HG03521 (cell line): ENCODE measurements at regions not wholly inside any gene's neighbourhood (a gene's known extent, or its start where the extent isn't known, plus 50 kb on each side); places are given as distances from the start of the nearest gene placed in this dataset.
"Not testable (repeated sequence)": the region's sequence is repeated elsewhere in the genome, so short reads cannot be mapped to it uniquely, and the experiment has no call there.

Source experiments
- ATAC-seq: cut with Tn5 transposase; IDR thresholded peaks from one replicate; pipeline ENCODE4 v1.9.1; 2021; ENCODE audit warnings: mild to moderate bottlenecking, moderate library complexity; ENCODE audit not compliant: unreplicated experiment

DNA sequence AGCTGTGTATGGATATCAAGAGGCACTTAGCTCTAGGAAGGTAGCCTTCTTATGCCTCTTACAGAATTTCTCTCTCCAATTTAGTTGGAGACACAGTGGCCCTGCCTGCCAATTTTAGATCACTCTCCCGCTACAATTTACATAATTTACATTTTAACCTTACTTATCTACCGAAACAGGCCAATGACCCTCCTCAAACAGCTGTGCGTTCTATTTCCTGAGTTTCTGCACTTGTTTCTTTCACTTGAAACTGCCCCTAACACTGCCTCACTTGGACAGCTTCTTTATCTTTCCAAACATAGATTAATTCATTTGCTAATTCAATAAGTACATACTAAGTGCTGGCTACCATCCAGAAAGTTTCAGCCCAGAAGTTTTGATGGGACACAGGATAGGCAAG is 52.9 kb upstream of the HDDC2 start:
- no peak for ATAC-seq

DNA sequence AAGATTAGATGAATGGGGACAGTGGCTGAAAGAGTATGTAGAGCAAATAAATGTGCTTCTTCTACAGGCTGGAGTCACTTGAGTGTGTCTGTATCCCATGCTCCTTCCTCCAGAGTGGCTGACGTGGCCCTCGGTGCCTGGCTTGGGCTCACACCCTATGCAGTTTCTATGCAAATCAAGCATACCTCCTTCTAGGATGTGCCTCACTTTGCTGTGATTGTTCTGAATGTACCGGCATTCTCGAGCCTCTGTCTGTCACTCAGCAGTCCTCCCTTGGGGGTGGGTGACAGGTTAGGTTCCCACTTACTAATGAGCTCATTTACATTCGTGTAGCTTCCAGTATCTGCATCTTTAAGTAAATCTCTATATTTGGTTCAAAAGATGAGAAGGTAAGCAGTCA is 55.1 kb upstream of the HDDC2 start:
- no peak for ATAC-seq

DNA sequence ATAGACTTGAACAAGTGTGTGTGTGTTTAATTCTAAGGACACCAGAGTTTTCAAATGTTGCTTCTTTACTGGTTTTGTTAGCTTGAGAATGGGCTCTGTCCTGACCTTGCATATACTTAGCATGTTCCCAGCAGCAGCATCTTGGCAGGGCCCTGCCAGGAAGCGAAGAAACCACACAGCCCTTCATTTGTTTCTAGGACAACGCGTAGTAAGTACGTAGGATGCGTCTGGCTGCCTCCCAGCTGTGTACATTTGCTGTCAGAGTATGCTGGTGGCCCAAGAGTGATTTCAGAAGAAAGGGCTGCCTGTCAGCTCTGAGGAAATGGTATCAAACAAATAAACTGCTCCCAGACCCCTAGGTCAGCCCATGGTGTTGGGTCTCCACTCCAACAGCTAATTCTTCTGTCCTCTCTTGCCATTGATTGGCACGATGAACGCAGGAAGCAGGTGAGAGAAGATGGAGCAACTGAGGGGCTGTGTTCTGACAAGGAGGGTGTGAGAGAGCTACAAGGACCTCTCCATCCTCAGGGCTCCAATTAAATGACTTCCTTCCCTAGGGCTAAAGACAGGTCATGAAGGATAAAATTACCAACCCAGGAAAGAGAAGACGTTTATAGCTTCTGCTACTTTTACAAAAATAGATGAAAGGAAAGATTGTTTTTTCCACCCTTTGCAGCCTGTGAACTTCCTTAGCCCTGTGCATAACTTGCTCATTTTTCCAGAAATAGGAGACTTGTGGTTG is 55.9 kb upstream of the HDDC2 start:
- ATAC-seq = no peak

DNA sequence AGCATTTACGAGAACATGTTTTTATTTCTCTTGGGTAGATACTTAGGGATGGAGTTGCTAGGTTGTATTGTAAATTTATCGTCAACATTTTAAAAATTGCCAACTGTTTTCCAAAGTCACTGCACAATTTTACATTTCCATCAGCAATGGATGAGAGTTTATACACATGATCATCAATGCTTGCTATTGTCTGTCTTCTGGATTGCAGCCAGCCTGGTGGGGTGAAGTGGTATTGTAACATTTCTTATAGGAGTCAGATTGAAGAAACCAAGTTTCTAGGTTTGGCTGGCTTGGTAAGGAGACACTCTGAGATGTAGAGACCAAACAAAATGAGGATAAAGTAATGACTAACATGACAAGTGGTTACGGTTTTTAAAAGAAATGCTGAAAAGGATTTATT is 57.1 kb upstream of the HDDC2 start:
- ATAC-seq = no peak

DNA sequence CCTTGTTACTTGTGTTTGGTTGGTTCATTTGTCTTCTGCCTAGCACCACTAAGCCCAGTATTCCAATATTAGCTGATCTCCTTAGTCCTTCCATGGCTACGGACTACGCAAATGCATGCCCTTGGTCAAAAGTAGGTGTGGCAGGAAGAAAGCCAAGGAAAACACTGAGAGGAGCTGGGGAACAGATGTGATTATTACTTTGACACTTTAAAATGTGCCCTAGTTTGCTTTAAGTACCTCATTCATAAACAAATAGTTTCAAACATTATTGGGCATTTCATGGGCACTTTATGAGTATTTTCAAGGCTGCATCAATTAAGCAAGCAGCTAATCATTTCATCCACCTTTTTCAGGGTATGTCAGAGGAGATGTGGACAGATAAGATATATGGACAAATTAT is 60.1 kb upstream of the HDDC2 start:
- ATAC-seq = no peak

DNA sequence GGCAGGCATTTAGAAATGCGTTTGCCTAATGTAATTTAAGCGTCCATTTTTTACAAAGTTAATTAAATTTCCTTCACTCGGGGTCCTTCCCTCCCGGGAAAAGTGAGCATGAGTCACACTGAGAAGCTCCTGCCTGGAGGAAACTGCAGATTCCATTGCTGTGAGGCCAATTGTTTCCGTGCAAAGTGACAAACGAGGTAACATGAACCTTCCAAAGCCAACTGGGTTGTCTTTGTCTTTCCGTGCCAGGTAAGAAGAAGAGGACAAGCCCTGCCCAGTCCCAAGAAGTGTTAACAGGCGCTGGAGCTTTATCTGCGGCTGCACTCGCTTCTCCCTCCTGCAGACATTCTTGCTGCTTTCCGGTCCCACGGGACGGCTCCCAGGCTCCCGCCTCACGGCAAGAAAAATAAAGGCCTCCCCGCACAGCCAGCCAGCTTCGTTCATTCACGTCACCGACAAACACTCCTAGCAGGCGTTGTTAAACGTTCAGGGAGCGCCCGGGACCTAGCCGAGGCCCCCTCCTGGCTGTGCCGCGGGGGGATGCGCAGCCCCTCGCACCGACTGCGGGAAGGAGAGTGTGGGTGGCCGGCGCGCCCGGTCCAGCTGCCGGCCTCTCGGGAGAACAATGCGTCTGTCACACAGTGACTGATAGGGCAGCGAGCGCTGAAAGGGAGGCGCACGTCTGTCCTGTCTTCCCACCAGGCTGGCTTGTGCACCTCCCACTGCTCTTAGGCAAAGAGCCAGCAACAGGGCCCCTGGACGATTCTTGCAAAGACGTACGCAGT is 61.5 kb upstream of the HDDC2 start:
- ATAC-seq = no peak

DNA sequence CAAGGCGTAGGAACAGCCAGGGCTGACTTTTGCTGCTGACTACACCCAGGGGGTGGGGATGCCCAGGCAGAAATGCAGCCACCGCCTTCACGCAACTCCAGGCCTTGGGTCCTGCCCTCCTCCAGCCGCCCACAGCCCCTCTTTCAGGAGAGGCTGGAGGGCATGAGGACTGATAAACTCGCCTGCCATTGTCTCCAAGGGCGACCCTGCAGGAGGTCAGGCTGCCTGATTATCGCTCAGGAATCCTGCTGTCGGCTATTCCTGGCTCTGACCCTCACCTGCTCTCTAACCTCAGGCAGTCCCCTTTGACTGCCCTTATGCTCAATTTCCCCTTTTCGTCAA is 62.0 kb upstream of the HDDC2 start:
- no peak for ATAC-seq

DNA sequence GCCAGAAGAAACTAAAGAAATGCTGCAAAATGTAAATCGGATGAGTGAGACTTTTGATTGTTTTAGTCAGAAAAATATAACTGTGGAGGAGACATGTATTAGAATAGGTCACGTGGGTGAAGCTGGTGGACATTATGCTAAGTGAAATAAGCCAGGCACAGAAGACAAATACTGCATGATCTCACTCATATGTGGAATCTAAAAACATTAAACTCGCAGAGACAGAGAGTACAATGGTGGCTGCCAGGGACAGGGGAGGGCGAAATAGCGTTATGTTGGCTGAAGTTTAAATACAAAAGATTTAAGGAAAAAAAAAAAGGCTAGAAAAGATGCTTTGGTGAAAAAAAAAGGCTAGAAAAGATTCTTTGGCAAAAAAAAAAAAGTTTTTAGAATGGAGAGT is 63.5 kb upstream of the HDDC2 start:
- ATAC-seq = no peak

DNA sequence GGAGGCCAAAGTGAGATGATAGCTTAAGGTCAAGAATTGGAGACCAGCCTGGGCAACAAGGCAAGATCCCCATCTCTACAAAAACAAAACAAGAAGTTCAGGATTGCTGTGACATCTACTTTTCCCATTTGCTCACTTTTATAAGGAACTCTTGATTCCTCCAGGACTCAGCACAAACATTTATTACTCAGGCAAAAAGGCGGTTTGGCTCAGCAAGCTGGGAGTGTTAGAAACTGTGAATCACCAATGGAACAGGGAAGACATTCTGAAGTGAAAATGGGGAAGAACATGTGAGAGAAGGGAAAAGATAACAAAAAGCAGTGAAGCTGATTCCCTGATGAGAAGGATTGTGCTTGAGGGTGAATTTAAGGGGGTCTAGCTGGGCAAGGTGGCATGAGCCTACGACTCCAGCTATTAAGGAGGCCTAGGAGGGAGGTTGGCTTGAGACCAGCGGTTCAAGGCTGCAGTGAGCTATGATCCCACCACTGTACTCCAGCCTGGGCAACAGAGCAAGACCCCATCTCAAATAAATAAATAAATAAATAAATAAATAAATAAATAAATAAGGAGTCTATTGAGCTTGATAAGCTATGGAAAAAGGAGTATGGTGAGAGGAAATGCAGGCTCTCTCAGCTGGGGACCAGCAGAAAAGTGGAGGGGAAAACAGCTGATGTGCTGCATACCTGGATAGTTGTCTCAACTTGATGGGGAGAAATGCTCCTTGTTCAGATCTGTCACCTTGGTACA is 65.4 kb upstream of the HDDC2 start:
- no peak for ATAC-seq

DNA sequence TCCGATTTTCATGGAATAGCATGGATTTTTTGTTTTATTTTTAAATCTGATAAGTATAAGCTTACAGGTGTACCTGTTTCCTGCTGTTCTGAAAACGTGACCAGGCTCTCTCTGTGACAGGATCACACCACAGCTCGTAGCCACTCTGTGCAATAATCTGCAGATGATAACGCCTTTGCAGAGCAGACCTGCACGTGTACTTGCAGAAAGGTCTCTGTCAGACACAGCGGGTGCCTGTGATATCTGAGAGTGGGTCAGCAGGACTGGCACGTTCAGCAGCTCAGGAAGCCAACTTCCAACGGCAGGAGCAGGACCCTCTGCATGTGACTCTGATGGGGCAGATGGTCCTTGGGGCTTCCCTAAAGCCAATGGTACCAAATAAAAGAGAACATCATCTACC is 68.6 kb upstream of the HDDC2 start:
- ATAC-seq = no peak

DNA sequence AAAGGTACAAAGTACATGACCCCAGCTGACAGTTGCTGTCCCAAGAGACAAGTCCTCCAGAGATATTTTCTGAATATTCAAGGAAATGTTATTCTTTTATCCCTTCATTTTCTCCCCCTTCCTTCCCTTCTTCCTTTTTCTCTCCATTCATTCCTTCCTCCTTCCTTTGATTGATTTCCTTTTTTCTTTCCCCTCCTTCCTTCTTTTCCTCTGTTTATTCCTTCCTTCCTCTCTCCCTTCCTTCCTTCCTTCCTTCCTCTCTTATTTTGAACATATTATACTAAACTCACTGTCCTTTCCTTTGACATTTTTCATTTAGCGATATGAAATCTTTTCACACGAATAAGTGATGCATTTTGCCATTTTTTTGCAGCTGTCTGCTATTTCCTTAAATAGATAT is 73.2 kb upstream of the HDDC2 start:
- ATAC-seq = no peak

DNA sequence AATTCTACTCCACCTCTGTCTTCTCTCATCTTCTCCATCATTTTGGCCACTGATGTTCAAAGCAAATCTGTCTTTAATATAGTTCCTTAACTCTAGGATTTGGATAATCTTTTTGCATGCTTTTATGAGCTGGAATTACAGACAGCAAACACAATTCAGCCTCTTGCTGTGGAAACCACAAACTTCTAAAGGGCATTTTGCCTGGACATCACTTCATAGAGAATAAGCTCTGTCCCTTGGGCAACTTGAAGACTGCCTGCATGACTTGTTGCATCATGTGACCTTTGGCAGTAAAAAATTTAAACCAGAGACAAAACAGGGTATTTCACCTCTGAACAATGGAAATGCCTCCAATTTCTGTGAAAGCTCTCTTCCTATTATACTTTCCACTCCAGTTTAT is 74.1 kb upstream of the HDDC2 start:
- no peak for ATAC-seq

DNA sequence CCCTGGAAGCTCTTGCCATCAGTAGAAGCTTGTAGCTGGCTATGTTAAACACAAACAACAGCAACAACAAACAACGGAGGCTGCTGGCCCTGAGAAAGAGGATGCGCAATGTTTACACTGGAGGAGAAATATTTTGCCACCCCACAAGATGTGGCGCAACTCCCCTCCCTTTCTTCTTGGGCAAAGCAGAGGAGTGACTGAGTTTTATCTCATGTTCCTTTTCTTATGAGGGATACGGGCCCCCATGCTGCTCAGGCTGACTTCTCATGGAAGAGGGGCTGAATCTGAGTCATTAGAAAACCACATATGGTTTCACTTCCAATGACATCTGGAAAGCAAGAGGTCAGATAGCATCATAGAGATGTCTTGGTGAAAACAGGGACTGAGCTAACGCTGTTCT is 75.9 kb upstream of the HDDC2 start:
- no peak for ATAC-seq

DNA sequence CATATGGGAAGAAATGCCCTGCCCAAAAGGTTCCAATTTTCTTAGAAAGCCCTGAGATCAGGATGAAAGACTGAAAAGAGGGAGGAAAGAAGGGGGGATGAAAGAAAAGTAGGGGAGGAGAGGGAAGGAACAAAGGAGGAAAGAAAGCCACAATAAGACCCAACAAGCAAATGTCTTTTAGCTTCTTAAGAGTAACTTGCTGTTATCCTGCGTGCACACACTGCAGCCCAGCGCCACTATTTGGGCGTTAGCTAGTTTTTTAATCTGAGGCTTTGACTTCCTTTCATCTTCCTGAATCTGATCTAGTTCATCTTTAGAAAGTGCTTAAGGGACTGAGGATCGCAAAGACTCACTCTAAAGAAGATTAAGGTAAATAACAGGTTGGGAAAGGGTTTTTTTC is 77.4 kb upstream of the HDDC2 start:
- ATAC-seq = no peak

DNA sequence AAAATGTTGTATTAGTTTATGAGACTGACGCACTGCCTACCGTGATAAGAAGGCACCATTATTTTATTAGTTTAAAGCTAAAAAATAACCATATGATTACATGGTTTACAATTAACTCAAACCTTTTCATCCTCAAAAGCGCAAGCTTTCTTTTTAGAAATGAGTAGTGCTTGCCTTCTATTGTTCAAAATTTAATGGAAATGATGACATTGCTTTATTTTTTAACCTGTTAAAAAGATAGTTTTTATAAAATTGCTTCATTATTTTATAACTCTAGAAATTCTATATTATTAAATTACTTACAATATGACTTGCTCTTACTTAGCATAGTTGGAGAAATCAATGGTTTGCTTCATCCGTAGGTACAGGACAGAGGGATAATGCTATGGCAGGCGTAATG is 78.7 kb upstream of the HDDC2 start:
- no peak for ATAC-seq

DNA sequence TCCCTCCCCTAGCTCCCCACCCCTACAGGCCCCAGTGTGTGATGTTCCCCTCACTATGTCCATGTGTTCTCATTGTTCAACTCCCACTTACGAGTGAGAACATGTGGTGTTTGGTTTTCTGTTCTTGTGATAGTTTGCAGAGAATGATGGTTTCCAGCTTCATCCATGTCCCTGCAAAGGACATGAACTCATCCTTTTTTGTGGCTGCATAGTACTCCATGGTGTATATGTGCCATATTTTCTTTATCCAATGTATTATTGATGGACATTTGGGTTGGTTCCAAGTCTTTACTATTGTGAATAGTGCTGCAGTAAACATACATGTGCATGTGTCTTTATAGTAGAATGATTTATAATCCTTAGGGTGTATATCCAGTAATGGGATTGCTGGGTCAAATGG is 84.6 kb upstream of the HDDC2 start:
- not testable (repeated sequence) for ATAC-seq

DNA sequence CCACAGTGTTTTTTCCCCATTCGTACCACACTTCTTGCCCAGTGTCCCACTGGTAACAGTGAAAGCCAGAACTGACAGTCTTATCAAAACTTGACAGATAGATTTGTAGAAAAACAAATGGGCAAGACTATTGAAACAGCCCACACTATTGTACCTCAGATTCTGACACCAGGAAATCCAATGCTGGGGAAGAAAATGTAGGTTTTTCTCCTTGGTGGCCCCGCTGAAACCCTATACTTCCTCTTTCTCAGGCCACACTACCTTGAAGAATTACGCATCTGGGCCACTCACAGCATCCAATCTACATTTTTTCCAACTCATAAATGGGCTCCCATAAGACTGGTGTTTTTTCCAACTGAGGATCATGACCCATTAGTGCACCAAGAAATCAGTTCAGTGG is 90.9 kb upstream of the HDDC2 start:
- no peak for ATAC-seq

DNA sequence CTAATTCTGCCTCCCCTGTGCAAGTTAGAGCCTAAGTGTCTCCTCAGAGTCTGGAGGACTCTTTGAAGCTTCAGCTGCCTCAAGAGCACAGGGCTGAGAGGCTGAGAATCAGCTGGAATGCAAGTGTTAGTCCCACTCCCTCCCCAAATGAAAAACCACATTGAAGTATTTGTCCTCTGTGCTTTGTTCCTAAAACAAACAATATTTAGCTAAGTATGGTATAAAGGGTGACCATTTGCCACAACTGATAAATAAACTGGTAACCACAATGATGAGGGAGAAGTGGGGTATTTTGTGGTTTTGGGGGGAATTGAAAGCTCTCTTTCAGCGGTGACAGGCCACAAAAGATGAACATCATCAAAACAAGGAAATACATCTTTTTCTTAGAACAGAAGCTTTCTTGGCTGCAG is 91.7 kb upstream of the HDDC2 start:
- ATAC-seq = no peak

DNA sequence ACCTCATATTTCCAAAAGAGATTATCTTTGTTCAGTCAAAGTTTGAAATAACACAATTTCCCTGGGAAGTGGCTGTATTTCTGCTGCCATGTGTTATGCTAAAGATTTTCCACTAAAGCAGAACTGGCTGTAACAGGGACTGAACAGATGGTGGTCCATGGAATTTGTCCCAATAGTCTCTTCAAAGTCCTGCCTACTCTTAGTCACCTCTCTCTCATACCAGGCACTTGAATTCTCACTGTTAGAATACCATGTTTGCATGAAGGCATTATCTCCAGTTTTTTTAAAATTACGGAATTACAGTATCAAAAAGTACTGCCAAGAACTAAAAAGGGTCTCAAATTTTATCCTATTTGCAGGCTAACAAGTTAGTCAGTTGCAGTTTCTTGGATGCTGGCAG is 105.0 kb upstream of the HDDC2 start:
- ATAC-seq = no peak

DNA sequence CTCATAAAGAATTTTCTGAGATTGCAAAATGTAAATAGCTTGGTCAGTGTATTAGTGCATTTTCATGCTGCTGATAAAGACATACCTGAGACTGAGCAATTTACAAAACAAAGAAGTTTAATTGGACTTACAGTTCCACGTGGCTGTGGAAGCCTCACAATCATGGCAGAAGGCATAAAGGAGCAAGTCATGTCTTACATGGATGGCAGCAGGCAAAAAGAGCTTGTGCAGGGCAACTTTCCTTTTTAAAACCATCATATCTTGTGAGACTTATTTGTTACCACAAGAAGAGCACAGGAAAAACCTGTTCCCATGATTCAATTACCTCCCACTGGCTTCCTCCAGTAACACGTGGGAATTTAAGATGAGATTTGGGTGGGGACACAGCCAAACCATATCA is 112.7 kb upstream of the HDDC2 start:
- no peak for ATAC-seq

DNA sequence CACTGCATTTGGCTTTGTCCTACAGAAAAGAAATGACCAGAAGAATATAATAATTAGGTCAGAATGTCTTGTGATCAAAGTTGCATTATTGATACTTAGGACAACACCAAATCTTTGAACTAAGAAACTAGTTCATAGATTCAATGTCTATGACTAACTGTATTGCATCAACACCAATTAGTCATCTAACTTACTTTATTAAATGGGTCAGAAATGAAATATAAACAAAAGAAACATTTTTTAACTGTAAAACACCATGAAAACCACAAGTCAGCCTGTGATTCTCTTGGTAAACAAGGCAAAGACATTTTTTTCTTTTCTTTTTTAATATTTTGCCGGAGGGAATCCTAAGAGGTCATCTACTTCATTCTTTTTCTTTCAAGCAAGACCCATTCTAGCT is 114.1 kb upstream of the HDDC2 start:
- no peak for ATAC-seq

DNA sequence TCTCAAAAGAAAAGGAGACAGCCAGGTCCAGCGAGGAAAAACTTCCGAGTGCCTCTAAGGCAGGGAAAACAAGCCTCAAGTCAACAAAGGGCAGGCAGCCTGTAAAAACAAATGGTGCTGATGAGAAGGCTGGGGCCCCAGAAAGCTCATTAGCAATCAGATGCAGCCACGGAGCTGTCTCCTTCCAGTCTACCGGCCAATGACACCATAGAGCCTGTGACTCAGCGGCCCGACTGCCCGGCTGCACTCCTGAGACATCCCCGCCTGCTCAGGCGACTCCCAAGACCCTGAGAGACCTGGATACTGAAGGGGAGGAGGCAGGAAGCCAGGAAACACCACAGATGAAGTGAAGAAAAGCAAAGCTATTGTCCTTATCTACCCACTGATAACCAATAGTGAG is 120.1 kb upstream of the HDDC2 start:
- no peak for ATAC-seq
